ENCODE measurements at regions not wholly inside any gene's neighbourhood (a gene's known extent, or its start where the extent isn't known, plus 50 kb on each side); places are given as distances from the start of the nearest gene placed in this dataset.

- no peaks in the 10 kb centered on the region for H3K9me3 ChIP-seq
- no peaks in the 10 kb centered on the region for H3K4me1 ChIP-seq
- H3K4me3 ChIP-seq (ENCODE audit: low read depth, low read length), result no peak overlapping the region
- DNase-seq, result no peak
- H3K27me3 ChIP-seq, result no peaks in the 10 kb centered on the region
- no peaks in the 10 kb centered on the region for H3K36me3 ChIP-seq
- TF ChIP-seq CTCF (IDR thresholded peaks at IDR 0.05; ENCODE audit: low read depth, low read length), result no peak
These were observed 193.5 kb upstream of the RFX3 start for GRCh38 chr9:3719286-3719685.

GRCh38 chr9:3716415-3716814, 190.6 kb upstream of the RFX3 start:
- no peak for TF ChIP-seq CTCF (IDR thresholded peaks at IDR 0.05; ENCODE audit: low read depth, low read length)
- Histone ChIP-seq H3K27me3 (no peaks in the 10 kb centered on the region), H3K9me3 (no peaks in the 10 kb centered on the region), H3K4me1 (no peaks in the 10 kb centered on the region), H3K36me3 (no peaks in the 10 kb centered on the region), H3K4me3 (ENCODE audit: low read depth, low read length) (no peak overlapping the region)
- DNase-seq, result no peak

- H3K27me3 ChIP-seq, result no peaks in the 10 kb centered on the region
- H3K4me1 ChIP-seq, result no peaks in the 10 kb centered on the region
- H3K9me3 ChIP-seq, result no peaks in the 10 kb centered on the region
- TF ChIP-seq CTCF (IDR thresholded peaks at IDR 0.05; ENCODE audit: low read depth, low read length), result no peak
- no peak for DNase-seq
- H3K4me3 ChIP-seq (ENCODE audit: low read depth, low read length), result no peak overlapping the region
- H3K36me3 ChIP-seq, result no peaks in the 10 kb centered on the region
These were observed 182.9 kb upstream of the RFX3 start for GRCh38 chr9:3708751-3709150.

GRCh38 chr9:3704890-3705289, 179.1 kb upstream of the RFX3 start:
- DNase-seq, result no peak
- TF ChIP-seq CTCF (IDR thresholded peaks at IDR 0.05; ENCODE audit: low read depth, low read length), result no peak
- no peaks in the 10 kb centered on the region for H3K36me3 ChIP-seq
- no peaks in the 10 kb centered on the region for H3K9me3 ChIP-seq
- H3K4me3 ChIP-seq (ENCODE audit: low read depth, low read length), result no peak overlapping the region
- H3K4me1 ChIP-seq, result no peaks in the 10 kb centered on the region
- no peaks in the 10 kb centered on the region for H3K27me3 ChIP-seq

GRCh38 chr9:3700772-3701171, 175.0 kb upstream of the RFX3 start:
- no peaks in the 10 kb centered on the region for H3K36me3 ChIP-seq
- no peak for DNase-seq
- TF ChIP-seq CTCF (IDR thresholded peaks at IDR 0.05; ENCODE audit: low read depth, low read length), result no peak
- no peak overlapping the region for H3K4me3 ChIP-seq (ENCODE audit: low read depth, low read length)
- H3K27me3 ChIP-seq, result peaks cover 7% of the 10 kb centered on the region; the same call in 1 of the 2 replicates
- H3K4me1 ChIP-seq, result no peaks in the 10 kb centered on the region
- H3K9me3 ChIP-seq, result no peaks in the 10 kb centered on the region

GRCh38 chr9:3699883-3700282, 174.1 kb upstream of the RFX3 start:
- no peaks in the 10 kb centered on the region for H3K36me3 ChIP-seq
- peaks cover 7% of the 10 kb centered on the region; the same call in 1 of the 2 replicates for H3K27me3 ChIP-seq
- H3K4me1 ChIP-seq, result no peaks in the 10 kb centered on the region
- no peaks in the 10 kb centered on the region for H3K9me3 ChIP-seq
- TF ChIP-seq CTCF (IDR thresholded peaks at IDR 0.05; ENCODE audit: low read depth, low read length), result no peak
- no peak overlapping the region for H3K4me3 ChIP-seq (ENCODE audit: low read depth, low read length)
- DNase-seq, result no peak
